ENCODE measurements at regions not wholly inside any gene's neighbourhood (a gene's known extent, or its start where the extent isn't known, plus 50 kb on each side); places are given as distances from the start of the nearest gene placed in this dataset.

GRCh38 chr4:3851881-3852280, 85.7 kb downstream of the ADRA2C start:
- Histone ChIP-seq H3K4me2 (ENCODE audit: low read length) (no peak overlapping the region), H3K36me3 (ENCODE audit: low read depth, low read length) (no peaks in the 10 kb centered on the region), H3F3A (ENCODE audit: low read length, unreplicated experiment) (no peaks in the 10 kb centered on the region), H3K4me1 (ENCODE audit: insufficient read depth, low read length) (no peaks in the 10 kb centered on the region), H3K79me2 (ENCODE audit: low read length) (no peaks in the 10 kb centered on the region), H3K9me2 (replicated peaks; ENCODE audit: low read length) (no peaks in the 10 kb centered on the region), H3K27me3 (ENCODE audit: low read length) (peaks cover 43% of the 10 kb centered on the region), H3K27ac (ENCODE audit: low read length) (no peak overlapping the region), H2AFZ (ENCODE audit: low read length) (no peak overlapping the region), H3K9me3 (ENCODE audit: low read length) (no peaks in the 10 kb centered on the region), H3K4me3 (ENCODE audit: low read length) (no peak overlapping the region), H4K20me1 (ENCODE audit: low read length) (no peaks in the 10 kb centered on the region), H3K9ac (ENCODE audit: low read length) (no peak overlapping the region)
- no peak for DNase-seq
- TF ChIP-seq CTCF (conservative IDR thresholded peaks at IDR 0.05; ENCODE audit: low read depth, low read length) (no peak), EZH2phosphoT487 (IDR thresholded peaks at IDR 0.05; ENCODE audit: borderline replicate concordance, low read length) (no peak), EZH2 (IDR thresholded peaks at IDR 0.05; ENCODE audit: low read length, unreplicated experiment) (no peak)
- POLR2A ChIA-PET (ENCODE audit: unreplicated experiment) = no interaction called here
- no TSS peak for BruUV-seq (replicated peaks)
- CTCF ChIA-PET = no interaction called here
- no peak for ATAC-seq
- intact Hi-C loops (cut with micrococcal nuclease) = no loop called here

GRCh38 chr4:3852309-3852708, 86.1 kb downstream of the ADRA2C start:
- TF ChIP-seq EZH2 (IDR thresholded peaks at IDR 0.05; ENCODE audit: low read length, unreplicated experiment) = no peak
- no peak for TF ChIP-seq EZH2phosphoT487 (IDR thresholded peaks at IDR 0.05; ENCODE audit: borderline replicate concordance, low read length)
- TF ChIP-seq CTCF (conservative IDR thresholded peaks at IDR 0.05; ENCODE audit: low read depth, low read length) = no peak
- POLR2A ChIA-PET (ENCODE audit: unreplicated experiment) = no interaction called here
- H2AFZ ChIP-seq (ENCODE audit: low read length) = no peak overlapping the region

GRCh38 chr4:3852711-3853110, 86.5 kb downstream of the ADRA2C start:
- Histone ChIP-seq H3K9me3 (ENCODE audit: low read length) (no peaks in the 10 kb centered on the region), H3K4me1 (ENCODE audit: insufficient read depth, low read length) (no peaks in the 10 kb centered on the region), H3K9ac (ENCODE audit: low read length) (no peak overlapping the region), H3K27ac (ENCODE audit: low read length) (no peak overlapping the region), H2AFZ (ENCODE audit: low read length) (no peak overlapping the region), H4K20me1 (ENCODE audit: low read length) (no peaks in the 10 kb centered on the region), H3K27me3 (ENCODE audit: low read length) (peaks cover 51% of the 10 kb centered on the region), H3F3A (ENCODE audit: low read length, unreplicated experiment) (no peaks in the 10 kb centered on the region), H3K79me2 (ENCODE audit: low read length) (no peaks in the 10 kb centered on the region), H3K9me2 (replicated peaks; ENCODE audit: low read length) (no peaks in the 10 kb centered on the region), H3K36me3 (ENCODE audit: low read depth, low read length) (no peaks in the 10 kb centered on the region), H3K4me3 (ENCODE audit: low read length) (no peak overlapping the region), H3K4me2 (ENCODE audit: low read length) (no peak overlapping the region)
- BruUV-seq (replicated peaks) = no TSS peak
- TF ChIP-seq EZH2phosphoT487 (IDR thresholded peaks at IDR 0.05; ENCODE audit: borderline replicate concordance, low read length) (no peak), EZH2 (IDR thresholded peaks at IDR 0.05; ENCODE audit: low read length, unreplicated experiment) (no peak), CTCF (conservative IDR thresholded peaks at IDR 0.05; ENCODE audit: low read depth, low read length) (no peak)
- no peak for ATAC-seq
- POLR2A ChIA-PET (ENCODE audit: unreplicated experiment) = no interaction called here
- no peak for DNase-seq
- CTCF ChIA-PET = no interaction called here
- intact Hi-C loops (cut with micrococcal nuclease) = no loop called here

More at GRCh38 chr4:3852309-3852708, 86.1 kb downstream of the ADRA2C start:
- no peaks in the 10 kb centered on the region for H4K20me1 ChIP-seq (ENCODE audit: low read length)
- no peaks in the 10 kb centered on the region for H3F3A ChIP-seq (ENCODE audit: low read length, unreplicated experiment)
- DNase-seq (no peak), ATAC-seq (no peak)
- no peaks in the 10 kb centered on the region for H3K36me3 ChIP-seq (ENCODE audit: low read depth, low read length)
- H3K9me3 ChIP-seq (ENCODE audit: low read length) = no peaks in the 10 kb centered on the region
- peaks cover 47% of the 10 kb centered on the region for H3K27me3 ChIP-seq (ENCODE audit: low read length)
- no peaks in the 10 kb centered on the region for H3K4me1 ChIP-seq (ENCODE audit: insufficient read depth, low read length)
- BruUV-seq (replicated peaks) = no TSS peak
- H3K4me3 ChIP-seq (ENCODE audit: low read length) = no peak overlapping the region
- no peaks in the 10 kb centered on the region for H3K79me2 ChIP-seq (ENCODE audit: low read length)
- CTCF ChIA-PET = no interaction called here
- no peaks in the 10 kb centered on the region for H3K9me2 ChIP-seq (replicated peaks; ENCODE audit: low read length)
- no peak overlapping the region for H3K9ac ChIP-seq (ENCODE audit: low read length)
- intact Hi-C loops (cut with micrococcal nuclease) = no loop called here
- no peak overlapping the region for H3K4me2 ChIP-seq (ENCODE audit: low read length)
- H3K27ac ChIP-seq (ENCODE audit: low read length) = no peak overlapping the region

All from PC-3 (cell line).